OCI-LY7 (cell line): ENCODE measurements at regions not wholly inside any gene's neighbourhood (a gene's known extent, or its start where the extent isn't known, plus 50 kb on each side); places are given as distances from the start of the nearest gene placed in this dataset.

Experiments
- CTCF ChIP-seq: fragments of 200-600 bp; sonication (generic); conservative IDR thresholded peaks from 2 replicates; pipeline ENCODE4 v1.5.1; 2014; ENCODE audit warnings: mild to moderate bottlenecking, antibody characterized with exemption, low read length, moderate library complexity, mixed read lengths
- EZH2phosphoT487 ChIP-seq: fragments of 200-600 bp; sonication (generic); IDR thresholded peaks from 2 replicates; pipeline ENCODE4 v1.6.1; 2018; ENCODE audit warnings: low read depth, borderline replicate concordance, mild to moderate bottlenecking, mixed run types, antibody characterized with exemption, low read length, moderate library complexity, mixed read lengths

- no peak for TF ChIP-seq CTCF
- no peak for TF ChIP-seq EZH2phosphoT487
Observed at GRCh38 chr5:163381832-163382231, 55.6 kb upstream of the CCNG1 start.
